PC-9 (cell line): ENCODE measurements at regions not wholly inside any gene's neighbourhood (a gene's known extent, or its start where the extent isn't known, plus 50 kb on each side); places are given as distances from the start of the nearest gene placed in this dataset.

ENCODE experiments used
- BruUV-seq: library from RNA; stranded (reverse); fragments of 400-500 nt; replicated peaks from 2 replicates; lab custom pipeline; 2021; lab: Mats Ljungman, UMichigan
- CTCF ChIA-PET: fragments of 300-600 bp; sonication (Branson Sonifier 250); formaldehyde crosslinking; loops from one replicate; lab custom pipeline; 2022; ENCODE audit warnings: antibody characterized with exemption; lab: Charles Lee
- POLR2A ChIA-PET: fragments of 300-600 bp; sonication (Branson Sonifier 250); formaldehyde crosslinking; loops from one replicate; lab custom pipeline; 2022; ENCODE audit warnings: antibody characterized with exemption; ENCODE audit not compliant: unreplicated experiment; lab: Charles Lee
- DNase-seq, 2 experiments: peaks; one replicate each; pipeline versions ENCODE4 v3.0.0 to v3.0.0-alpha.2; 2015 to 2022; ENCODE audit warnings: mixed read lengths in 1 of 2
- H2AFZ ChIP-seq: fragments of 200-600 bp; sonication (generic); 2 replicates; pipeline ENCODE4 v1.8.1; 2017; ENCODE audit warnings: antibody characterized with exemption
- H3F3A ChIP-seq: fragments of 200-600 bp; sonication (generic); 2 replicates; pipeline ENCODE4 v1.8.1; 2017; ENCODE audit warnings: antibody characterized with exemption, mild to moderate bottlenecking, low read depth; ENCODE audit not compliant: insufficient read depth
- H3K27ac ChIP-seq: fragments of 200-600 bp; sonication (generic); 2 replicates; pipeline ENCODE4 v1.6.1; 2016; ENCODE audit warnings: mixed run types
- H3K27me3 ChIP-seq: fragments of 200-600 bp; sonication (generic); 2 replicates; pipeline ENCODE4 v1.6.1; 2016; ENCODE audit warnings: low read depth, mixed run types; ENCODE audit not compliant: insufficient read depth
- H3K36me3 ChIP-seq: fragments of 200-600 bp; sonication (generic); 2 replicates; pipeline ENCODE4 v1.6.1; 2016; ENCODE audit warnings: low read depth, mixed run types
- H3K4me1 ChIP-seq: fragments of 200-600 bp; sonication (generic); replicated peaks from 2 replicates; pipeline ENCODE4 v1.6.1; 2016; ENCODE audit warnings: mixed run types; ENCODE audit not compliant: insufficient read depth
- H3K4me2 ChIP-seq: fragments of 200-600 bp; sonication (generic); 2 replicates; pipeline ENCODE4 v1.6.1; 2017; ENCODE audit warnings: mixed run types
- H3K4me3 ChIP-seq: fragments of 200-600 bp; sonication (generic); 2 replicates; pipeline ENCODE4 v1.6.1; 2016; ENCODE audit warnings: mixed run types
- H3K79me2 ChIP-seq: fragments of 200-600 bp; sonication (generic); 2 replicates; pipeline ENCODE4 v1.6.1; 2017; ENCODE audit warnings: low read depth, mixed run types
- H3K9me2 ChIP-seq: fragments of 200-600 bp; sonication (generic); 2 replicates; pipeline ENCODE4 v1.8.1; 2017; ENCODE audit warnings: mild to moderate bottlenecking; ENCODE audit not compliant: insufficient read depth
- H3K9me3 ChIP-seq: fragments of 200-600 bp; sonication (generic); 2 replicates; pipeline ENCODE4 v1.8.1; 2016; ENCODE audit warnings: low read depth; ENCODE audit not compliant: insufficient read depth
- H4K20me1 ChIP-seq: fragments of 200-600 bp; sonication (generic); 2 replicates; pipeline ENCODE4 v1.8.1; 2017; ENCODE audit not compliant: insufficient read depth
- EZH2 ChIP-seq: fragments of 200-600 bp; sonication (generic); IDR thresholded peaks from 2 replicates; pipeline ENCODE4 v1.8.0; 2017; ENCODE audit warnings: antibody characterized with exemption, low read depth
- intact Hi-C: fragments of 100-400 bp; cut with micrococcal nuclease; formaldehyde crosslinking; loops from one replicate; pipeline ENCODE4 v1.10.0; 2022; ENCODE audit not compliant: unreplicated experiment
- TF ChIP-seq, protein P1 (sequence below): fragments of 200-600 bp; sonication (generic); conservative IDR thresholded peaks from 2 replicates; pipeline ENCODE4 v1.6.1; 2017; ENCODE audit warnings: mixed run types, antibody characterized with exemption, mild to moderate bottlenecking, moderate library complexity

DNA sequence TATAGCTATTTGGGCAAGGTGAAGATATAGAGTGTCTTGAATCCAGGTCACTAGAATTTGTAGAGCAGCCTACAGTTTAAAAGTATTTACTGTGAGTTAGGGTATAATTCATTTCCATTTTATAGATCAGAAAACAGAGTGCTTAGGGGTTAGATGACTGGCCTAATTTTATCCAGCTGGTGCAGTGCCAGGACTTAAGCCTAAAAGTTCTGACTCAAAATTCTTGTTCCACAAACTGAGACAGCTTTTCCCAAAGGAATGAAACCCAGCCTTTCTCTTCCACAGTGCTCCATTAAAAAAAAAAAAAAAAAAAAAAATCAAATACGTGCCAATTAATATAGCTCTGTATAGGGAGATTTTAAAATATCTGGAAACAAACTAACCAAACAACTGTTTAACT, 441.0 kb upstream of the MARCKS start:
- no peak for TF ChIP-seq EZH2
- TF ChIP-seq, protein P1, sequence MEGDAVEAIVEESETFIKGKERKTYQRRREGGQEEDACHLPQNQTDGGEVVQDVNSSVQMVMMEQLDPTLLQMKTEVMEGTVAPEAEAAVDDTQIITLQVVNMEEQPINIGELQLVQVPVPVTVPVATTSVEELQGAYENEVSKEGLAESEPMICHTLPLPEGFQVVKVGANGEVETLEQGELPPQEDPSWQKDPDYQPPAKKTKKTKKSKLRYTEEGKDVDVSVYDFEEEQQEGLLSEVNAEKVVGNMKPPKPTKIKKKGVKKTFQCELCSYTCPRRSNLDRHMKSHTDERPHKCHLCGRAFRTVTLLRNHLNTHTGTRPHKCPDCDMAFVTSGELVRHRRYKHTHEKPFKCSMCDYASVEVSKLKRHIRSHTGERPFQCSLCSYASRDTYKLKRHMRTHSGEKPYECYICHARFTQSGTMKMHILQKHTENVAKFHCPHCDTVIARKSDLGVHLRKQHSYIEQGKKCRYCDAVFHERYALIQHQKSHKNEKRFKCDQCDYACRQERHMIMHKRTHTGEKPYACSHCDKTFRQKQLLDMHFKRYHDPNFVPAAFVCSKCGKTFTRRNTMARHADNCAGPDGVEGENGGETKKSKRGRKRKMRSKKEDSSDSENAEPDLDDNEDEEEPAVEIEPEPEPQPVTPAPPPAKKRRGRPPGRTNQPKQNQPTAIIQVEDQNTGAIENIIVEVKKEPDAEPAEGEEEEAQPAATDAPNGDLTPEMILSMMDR = no peak
- ChIA-PET CTCF (interaction anchor here (0.6 to 0.7 kb wide), 5 partner anchors 56 to 463 kb away, joined by 3 to 8 read pairs (median 5); no protein-coding TSS in a partner anchor), POLR2A (no interaction called here)
- Histone ChIP-seq H3K4me3 (no peak overlapping the region), H3K27me3 (no peaks in the 10 kb centered on the region), H2AFZ (no peak overlapping the region), H3K79me2 (no peaks in the 10 kb centered on the region), H3K4me2 (no peak overlapping the region), H4K20me1 (no peaks in the 10 kb centered on the region), H3K9me3 (peaks cover 15% of the 10 kb centered on the region; the same call in 1 of the 2 replicates), H3K9me2 (no peaks in the 10 kb centered on the region), H3K36me3 (no peaks in the 10 kb centered on the region), H3K4me1 (peaks cover 16% of the 10 kb centered on the region), H3F3A (no peaks in the 10 kb centered on the region), H3K27ac (no peak overlapping the region)
- no peak for DNase-seq
- intact Hi-C loops = loop anchor here (10.0 kb wide), 1 partner anchor 279 kb away; no protein-coding TSS in a partner anchor
- BruUV-seq = no TSS peak

DNA sequence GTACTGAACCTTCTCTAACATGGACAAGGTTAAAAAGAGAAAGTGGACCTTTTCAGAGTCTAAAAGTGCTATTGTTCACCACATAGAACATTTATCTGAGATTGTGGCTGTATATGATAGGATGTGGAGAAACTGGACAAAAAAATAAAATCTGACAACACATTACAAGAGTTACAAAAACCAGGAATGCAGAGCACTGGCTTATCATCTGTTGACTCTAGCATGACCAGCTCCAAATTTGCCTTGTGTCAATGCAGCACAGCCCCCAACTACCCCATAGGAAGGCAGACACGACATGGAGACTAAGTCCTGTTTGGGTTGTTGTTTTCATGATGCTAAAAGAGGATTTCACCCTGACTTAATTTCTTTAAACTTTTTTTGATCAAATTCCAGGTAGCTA, 436.9 kb upstream of the MARCKS start:
- ChIA-PET POLR2A (no interaction called here), CTCF (no interaction called here)
- BruUV-seq = no TSS peak
- Histone ChIP-seq H3K4me2 (no peak overlapping the region), H4K20me1 (no peaks in the 10 kb centered on the region), H2AFZ (no peak overlapping the region), H3K9me3 (peaks cover 6% of the 10 kb centered on the region; the same call in 1 of the 2 replicates), H3K4me3 (no peak overlapping the region), H3K79me2 (no peaks in the 10 kb centered on the region), H3K36me3 (no peaks in the 10 kb centered on the region), H3K27me3 (no peaks in the 10 kb centered on the region), H3F3A (no peaks in the 10 kb centered on the region), H3K4me1 (no peaks in the 10 kb centered on the region), H3K27ac (no peak overlapping the region), H3K9me2 (no peaks in the 10 kb centered on the region)
- no peak for DNase-seq
- intact Hi-C loops = no loop called here
- TF ChIP-seq EZH2 = no peak
- TF ChIP-seq, protein P1 = no peak

DNA sequence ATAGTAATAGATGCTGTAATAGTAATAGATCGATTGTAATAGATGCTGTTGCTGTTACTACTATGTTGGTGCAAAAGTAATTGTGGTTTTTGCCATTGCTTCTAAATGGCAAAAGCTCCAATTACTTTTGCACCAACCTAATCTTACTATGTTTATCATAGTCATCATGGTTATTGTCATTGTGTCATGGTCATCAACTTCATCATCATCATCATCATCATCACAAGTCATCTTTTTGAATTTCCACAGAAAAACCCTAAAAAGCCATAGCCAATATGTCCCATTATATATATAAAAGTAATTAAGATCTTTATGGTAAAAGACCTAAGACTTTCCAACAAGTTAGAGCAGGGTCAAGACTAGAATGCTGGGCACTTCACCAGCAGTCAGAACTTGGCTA, 435.1 kb upstream of the MARCKS start:
- H3K36me3 ChIP-seq = no peaks in the 10 kb centered on the region
- no peak for DNase-seq
- H3K4me1 ChIP-seq = no peaks in the 10 kb centered on the region
- intact Hi-C loops = no loop called here
- no peak overlapping the region for H2AFZ ChIP-seq
- H4K20me1 ChIP-seq = no peaks in the 10 kb centered on the region
- ChIA-PET CTCF (no interaction called here), POLR2A (no interaction called here)
- H3K27me3 ChIP-seq = no peaks in the 10 kb centered on the region
- no peaks in the 10 kb centered on the region for H3K9me2 ChIP-seq
- no peaks in the 10 kb centered on the region for H3F3A ChIP-seq
- no peak overlapping the region for H3K4me2 ChIP-seq
- no TSS peak for BruUV-seq
- TF ChIP-seq, protein P1 = no peak
- no peak for TF ChIP-seq EZH2
- no peaks in the 10 kb centered on the region for H3K79me2 ChIP-seq
- H3K4me3 ChIP-seq = no peak overlapping the region
- no peaks in the 10 kb centered on the region; the same call in 1 of the 2 replicates for H3K9me3 ChIP-seq
- H3K27ac ChIP-seq = no peak overlapping the region
